Forelimb muscle (tissue), 1 donor: ENCODE measurements at regions not wholly inside any gene's neighbourhood (a gene's known extent, or its start where the extent isn't known, plus 50 kb on each side); places are given as distances from the start of the nearest gene placed in this dataset.

Experiments used
- DNase-seq: peaks from one replicate; pipeline ENCODE4 v3.0.0-alpha.2; 2013; ENCODE audit warnings: low read depth

GRCh38 chr22:47787501-47788227 lies 1025.2 kb downstream of the TBC1D22A start:
- no peak for DNase-seq

DNA sequence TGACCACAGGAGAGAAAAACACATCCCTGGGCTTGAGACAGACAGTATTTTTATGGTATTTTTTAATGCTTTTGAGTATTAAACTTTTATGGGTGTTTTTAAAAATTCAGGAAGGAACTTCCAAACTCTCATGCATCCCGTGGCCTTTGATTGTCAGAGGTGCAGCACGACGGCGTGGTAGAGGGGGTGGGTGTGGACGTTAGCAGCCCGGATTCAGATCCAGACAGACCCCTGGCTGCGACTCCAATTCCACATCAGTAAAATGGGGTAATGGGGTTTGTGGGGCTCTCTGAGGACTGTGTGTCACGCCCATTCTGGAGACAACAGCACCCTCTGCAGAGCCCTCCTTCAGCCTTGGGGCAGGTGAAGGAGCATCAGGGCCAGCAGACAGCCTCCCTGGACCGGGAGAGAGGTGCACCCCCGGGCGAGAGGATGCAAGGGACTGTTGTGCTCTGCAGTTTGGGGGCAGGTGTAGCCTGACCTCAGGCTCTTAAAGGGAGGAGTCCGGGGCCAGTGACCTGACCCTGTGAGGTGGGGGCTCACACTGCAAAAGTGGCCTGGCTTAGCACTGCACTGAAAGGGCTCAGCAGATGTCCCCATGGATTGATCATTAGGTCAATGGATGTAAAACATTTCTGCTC lies 1024.3 kb downstream of the TBC1D22A start:
- DNase-seq, result no peak

GRCh38 chr22:47784991-47785390 lies 1022.5 kb downstream of the TBC1D22A start:
- no peak for DNase-seq

DNA sequence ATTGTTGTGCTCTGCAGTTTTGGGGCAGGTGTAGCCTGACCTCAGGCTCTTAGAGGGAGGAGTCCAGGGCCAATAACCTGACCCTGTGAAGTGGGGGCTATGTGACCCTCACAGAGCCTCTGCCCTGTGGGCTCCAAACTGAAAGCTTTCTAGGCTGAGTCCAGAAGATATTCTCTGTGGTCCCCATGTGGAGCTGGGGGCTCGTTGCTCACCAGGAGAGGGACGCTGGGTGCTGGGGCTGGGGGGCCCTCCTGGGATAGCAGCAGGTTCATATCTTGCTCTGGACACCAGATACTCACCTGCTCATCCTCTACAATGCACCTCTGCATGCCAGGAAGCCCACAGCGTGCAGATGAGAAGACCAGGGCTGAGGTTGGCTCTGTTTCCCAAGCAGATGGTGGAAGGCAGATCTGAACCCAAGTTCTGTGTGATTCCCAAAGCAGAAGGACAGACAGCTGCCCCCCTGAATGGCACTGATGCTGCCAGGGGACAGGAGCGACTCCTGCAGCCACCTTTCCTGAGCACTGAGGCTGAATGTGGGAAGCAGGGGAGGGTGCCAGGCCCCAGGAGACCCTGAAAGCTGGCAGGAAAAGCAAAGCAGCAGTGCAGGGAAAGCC lies 1022.0 kb downstream of the TBC1D22A start:
- DNase-seq, result no peak

- DNase-seq, result no peak
Observed at GRCh38 chr22:47783433-47784366, 1021.2 kb downstream of the TBC1D22A start.

DNA sequence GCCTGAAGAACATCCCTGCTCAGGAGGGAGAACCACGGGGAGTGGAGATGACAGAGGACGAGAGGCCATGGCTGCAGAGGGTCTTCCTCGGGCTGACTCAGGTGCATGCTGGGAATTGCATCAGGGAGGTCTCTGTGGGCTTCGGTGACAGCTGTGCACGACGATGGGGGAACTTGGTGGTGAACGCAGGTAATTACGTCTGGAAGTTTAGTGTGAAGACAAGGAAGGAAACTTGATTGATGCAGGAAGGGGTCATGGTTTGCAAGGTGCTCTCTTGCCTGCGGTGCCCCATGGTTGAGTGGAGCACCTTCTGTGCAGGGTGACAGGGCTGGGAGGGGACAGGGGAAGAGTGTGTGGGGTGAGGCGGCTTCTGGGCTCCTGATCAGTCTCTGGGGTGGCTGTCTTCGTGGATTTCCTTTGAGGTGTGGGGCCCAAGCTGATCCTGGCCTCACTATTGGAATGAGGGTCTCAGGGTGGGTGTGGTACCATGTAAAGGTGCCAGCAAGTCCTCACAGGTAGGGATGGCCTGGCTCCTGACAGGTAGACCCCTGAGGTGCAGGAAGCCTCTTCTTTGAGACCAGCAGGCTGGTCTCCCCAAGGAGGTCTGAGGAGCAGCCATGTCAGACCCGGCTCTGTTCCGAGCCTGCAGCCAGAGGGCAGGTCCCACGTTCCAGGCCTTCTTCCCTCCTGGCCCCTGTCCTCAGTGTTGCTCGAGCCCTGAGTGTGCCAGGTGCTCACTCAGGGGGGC lies 1020.1 kb downstream of the TBC1D22A start:
- no peak for DNase-seq

DNA sequence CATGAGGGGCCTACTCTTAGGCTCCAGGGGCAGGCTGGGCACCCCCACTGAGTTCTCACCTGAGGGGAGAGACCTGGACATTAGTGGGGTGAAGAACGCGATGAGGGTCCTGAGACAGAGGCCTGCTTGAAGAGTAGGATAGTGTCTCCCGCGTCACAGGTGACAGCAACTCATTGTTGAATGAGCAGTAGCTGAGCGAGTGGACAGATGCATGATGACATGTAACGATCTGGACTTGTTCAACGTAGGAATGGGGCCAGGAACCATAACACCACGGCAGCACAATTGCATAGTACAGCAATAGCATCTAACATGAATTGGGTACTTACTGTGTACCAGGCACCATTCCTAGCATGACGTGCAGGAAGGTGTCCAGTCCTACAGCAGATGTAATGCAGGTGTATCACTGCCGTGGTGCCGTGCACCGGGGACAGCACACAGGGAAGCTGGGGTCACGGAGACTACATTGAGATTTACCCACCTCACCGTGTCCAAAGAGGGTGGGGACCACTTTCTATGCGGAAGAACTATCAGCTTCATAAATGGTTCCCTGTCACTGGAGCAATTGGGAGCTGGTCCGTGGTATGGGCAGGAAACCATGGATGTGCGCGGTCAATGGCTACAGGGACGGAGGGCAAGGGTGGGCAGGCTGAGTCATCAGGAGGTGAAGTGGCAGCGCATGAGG lies 1019.1 kb downstream of the TBC1D22A start:
- DNase-seq, result no peak

GRCh38 chr22:47781024-47781423 lies 1018.6 kb downstream of the TBC1D22A start:
- no peak for DNase-seq

- no peak for DNase-seq
Observed at GRCh38 chr22:47780281-47780875, 1017.9 kb downstream of the TBC1D22A start.

GRCh38 chr22:47779474-47779873 lies 1017.0 kb downstream of the TBC1D22A start:
- DNase-seq, result no peak

GRCh38 chr22:47778160-47778658 lies 1015.8 kb downstream of the TBC1D22A start:
- DNase-seq, result no peak

GRCh38 chr22:47777426-47777825 lies 1015.0 kb downstream of the TBC1D22A start:
- DNase-seq, result no peak

GRCh38 chr22:47776329-47776728 lies 1013.9 kb downstream of the TBC1D22A start:
- DNase-seq, result no peak

GRCh38 chr22:47775686-47776085 lies 1013.2 kb downstream of the TBC1D22A start:
- no peak for DNase-seq

DNA sequence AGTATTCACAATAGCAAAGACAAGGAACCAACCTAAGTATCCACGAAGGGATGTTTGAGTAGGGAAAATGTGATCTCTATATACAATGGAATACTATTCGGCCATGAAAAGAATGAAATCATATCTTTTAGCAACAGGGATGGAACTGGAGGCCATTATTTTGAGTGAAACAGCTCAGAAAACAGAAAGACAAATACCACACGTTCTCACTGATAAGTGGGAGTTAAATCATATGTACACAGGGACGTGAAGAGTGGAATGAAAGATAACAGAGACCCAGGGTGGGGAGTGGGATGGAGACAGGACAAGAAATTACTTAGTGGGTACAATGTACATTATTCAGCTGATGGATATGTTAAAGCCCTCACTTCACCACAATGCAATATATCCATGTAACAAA lies 1012.7 kb downstream of the TBC1D22A start:
- DNase-seq, result no peak

- DNase-seq, result no peak
Observed at GRCh38 chr22:47773635-47774034, 1011.2 kb downstream of the TBC1D22A start.

- no peak for DNase-seq
Observed at GRCh38 chr22:47772864-47773263, 1010.4 kb downstream of the TBC1D22A start.

- no peak for DNase-seq
Observed at GRCh38 chr22:47769652-47770051, 1007.2 kb downstream of the TBC1D22A start.

GRCh38 chr22:47768027-47768426 lies 1005.6 kb downstream of the TBC1D22A start:
- no peak for DNase-seq

DNA sequence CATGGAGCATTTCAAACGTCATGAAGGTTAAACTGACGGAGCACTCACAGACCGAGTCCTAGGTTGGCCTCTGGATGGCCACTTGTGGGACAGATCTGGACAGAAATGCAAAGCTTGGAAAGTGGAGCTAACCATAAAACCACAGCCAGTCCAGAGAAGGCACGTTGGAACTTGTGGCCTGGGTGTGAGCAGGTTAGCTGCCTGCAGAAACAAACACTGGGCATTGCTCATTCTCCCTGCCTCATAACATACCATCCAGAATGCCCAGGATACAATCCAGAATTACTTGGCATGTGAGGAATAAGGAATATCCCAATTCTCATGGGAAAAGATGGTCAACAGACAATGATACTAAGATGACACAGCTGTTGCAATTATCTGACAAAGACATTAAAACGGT lies 1005.0 kb downstream of the TBC1D22A start:
- DNase-seq, result no peak
